Stimulated activated naive CD8-positive, alpha-beta T cell treated with anti-CD3 and anti-CD28 coated beads, Interleukin-15, amount 100 ng/mL, for 72 hours (primary cell): ENCODE measurements at regions not wholly inside any gene's neighbourhood (a gene's known extent, or its start where the extent isn't known, plus 50 kb on each side); places are given as distances from the start of the nearest gene placed in this dataset.

Experiments used
- ATAC-seq: fragments of 150-1000 bp; cut with Tn5 transposase; 2 replicates; pipeline ENCODE4 v1.10.0; 2021; ENCODE audit warnings: mild to moderate bottlenecking, moderate library complexity
- DNase-seq, 2 donors: peaks; one replicate each; pipeline ENCODE4 v3.0.0; 2021 to 2022
- H3K27ac Mint-ChIP-seq, 2 donors: one replicate each; pipeline ENCODE4 v1.8.0; 2022; ENCODE audit warnings: mild to moderate bottlenecking in 2 of 2, mixed read lengths in 2 of 2, moderate library complexity in 2 of 2
- H3K27me3 Mint-ChIP-seq: one replicate; pipeline ENCODE4 v1.8.0; 2022; ENCODE audit warnings: mixed read lengths
- H3K4me1 Mint-ChIP-seq: one replicate; pipeline ENCODE4 v1.8.0; 2022; ENCODE audit warnings: mild to moderate bottlenecking, mixed read lengths
- H3K4me3 Mint-ChIP-seq, 2 donors: one replicate each; pipeline ENCODE4 v1.8.0; 2022; ENCODE audit warnings: mild to moderate bottlenecking in 2 of 2, mixed read lengths in 2 of 2, moderate library complexity in 1 of 2
- H3K9me3 Mint-ChIP-seq, 2 donors: one replicate each; pipeline ENCODE4 v1.8.0; 2022; ENCODE audit warnings: mixed read lengths in 2 of 2

DNA sequence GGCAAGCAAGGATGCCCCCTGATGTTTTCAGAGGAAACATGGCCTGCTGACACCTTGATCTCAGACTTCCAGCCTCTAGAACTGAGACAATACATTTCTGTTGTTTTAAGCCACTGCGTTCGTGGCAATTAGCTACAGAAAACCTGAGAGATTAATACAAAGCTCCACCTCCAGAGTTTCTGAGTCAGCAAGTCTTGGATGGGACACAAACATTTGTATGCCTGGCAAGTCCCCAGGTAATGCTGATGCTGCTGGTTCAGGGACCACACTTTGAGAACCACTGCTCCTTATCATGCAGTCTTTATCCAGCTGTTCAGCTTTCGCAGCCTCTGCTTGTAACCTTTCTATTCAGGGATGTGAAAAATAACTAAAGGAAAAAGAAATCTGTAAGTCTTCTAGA is 565.7 kb upstream of the PLXNA2 start:
- no peaks in the 10 kb centered on the region for H3K4me1 Mint-ChIP-seq
- peaks cover 4 to 9% of the 10 kb centered on the region in 2 donors for H3K9me3 Mint-ChIP-seq
- no peak for ATAC-seq
- no peak overlapping the region for H3K27ac Mint-ChIP-seq
- no peak overlapping the region for H3K4me3 Mint-ChIP-seq
- no peaks in the 10 kb centered on the region for H3K27me3 Mint-ChIP-seq
- no peak for DNase-seq

DNA sequence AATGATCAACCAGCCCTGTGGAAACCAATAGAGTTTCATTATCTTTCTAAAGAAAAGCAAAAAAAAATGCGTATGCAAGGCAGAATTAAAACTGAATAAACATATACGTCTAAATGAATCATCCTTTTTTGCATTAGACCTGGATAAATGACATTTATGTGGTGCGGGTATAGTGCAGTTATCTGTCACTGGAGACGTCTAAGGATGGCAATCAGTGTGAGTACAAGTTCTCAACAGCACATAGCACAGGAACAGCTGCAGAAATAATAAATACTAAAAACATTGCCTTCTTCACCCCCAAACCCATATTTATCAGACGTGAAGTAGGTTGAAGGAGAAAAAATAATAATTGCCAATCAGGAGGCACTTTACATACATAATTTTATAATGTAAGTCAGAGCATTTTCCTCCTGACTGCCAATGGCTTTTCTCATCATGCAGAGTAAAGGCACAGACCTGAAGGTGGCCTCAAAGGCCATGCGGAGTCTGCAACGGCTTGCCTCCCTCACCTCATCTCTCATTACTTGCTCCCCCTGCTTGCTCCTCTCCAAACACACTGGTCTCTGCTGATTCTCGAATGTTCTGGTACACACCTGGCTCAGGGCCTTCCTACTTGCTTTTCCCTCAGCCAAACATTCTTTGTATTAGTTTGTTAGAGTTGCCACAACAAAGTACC is 574.7 kb upstream of the PLXNA2 start:
- no peak overlapping the region for H3K4me3 Mint-ChIP-seq
- DNase-seq (no peak), ATAC-seq (no peak)
- no peaks in the 10 kb centered on the region for H3K27me3 Mint-ChIP-seq
- no peaks in the 10 kb centered on the region for H3K4me1 Mint-ChIP-seq
- H3K27ac Mint-ChIP-seq, result no peak overlapping the region
- H3K9me3 Mint-ChIP-seq, result no peaks in the 10 kb centered on the region

DNA sequence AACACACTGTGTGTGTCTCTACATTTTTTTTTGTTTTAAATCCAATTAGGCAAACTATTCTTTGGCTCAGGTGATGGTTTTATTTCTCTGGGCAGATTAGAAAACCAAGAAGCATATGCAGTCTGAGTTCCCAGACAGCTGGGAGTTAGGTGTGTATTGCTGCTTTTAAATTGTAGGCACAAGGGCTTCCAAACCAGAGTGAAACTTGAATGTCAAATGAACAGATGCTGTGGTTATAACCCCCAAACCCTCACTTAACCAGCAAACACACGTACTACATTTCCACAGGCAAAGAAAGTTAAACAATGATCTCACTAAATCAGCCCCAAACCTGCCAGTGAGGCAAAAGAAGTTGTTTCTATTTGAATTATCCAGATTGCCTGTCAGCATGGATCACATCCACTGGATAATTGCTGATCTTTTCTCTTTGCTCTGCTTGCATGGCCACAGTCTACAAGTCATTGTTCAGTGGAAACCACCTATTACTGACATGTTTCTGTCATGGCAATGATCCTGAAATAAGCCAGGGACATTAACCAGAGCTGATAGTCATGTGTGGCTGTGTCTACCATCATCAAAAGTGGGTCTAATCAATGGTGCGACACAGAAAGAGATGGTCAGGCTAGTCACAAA is 576.5 kb upstream of the PLXNA2 start:
- ATAC-seq, result no peak
- H3K27me3 Mint-ChIP-seq, result no peaks in the 10 kb centered on the region
- no peak overlapping the region for H3K27ac Mint-ChIP-seq
- H3K4me3 Mint-ChIP-seq, result no peak overlapping the region
- DNase-seq, result no peak
- no peaks in the 10 kb centered on the region for H3K4me1 Mint-ChIP-seq
- H3K9me3 Mint-ChIP-seq, result peaks cover 0 to 3% of the 10 kb centered on the region in 2 donors

DNA sequence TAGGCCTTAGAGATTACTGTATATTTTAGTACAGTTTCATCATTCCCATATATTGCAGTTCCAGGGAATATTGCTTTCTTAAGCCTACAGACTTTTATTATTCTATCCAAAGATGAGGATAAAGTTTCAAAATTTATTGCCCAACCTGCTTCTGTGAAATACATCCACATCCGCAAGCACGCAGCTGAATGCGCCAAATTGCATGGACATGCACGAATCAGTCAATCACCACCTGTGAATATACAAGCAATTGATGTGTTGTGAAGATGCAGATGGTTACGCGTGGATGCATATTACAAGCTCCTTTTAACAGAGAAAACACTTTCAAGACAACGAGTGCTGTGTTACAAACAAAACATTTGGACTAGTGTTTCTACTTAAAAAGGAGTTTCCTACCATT is 577.8 kb upstream of the PLXNA2 start:
- peaks cover 0 to 6% of the 10 kb centered on the region in 2 donors for H3K9me3 Mint-ChIP-seq
- H3K27me3 Mint-ChIP-seq, result no peaks in the 10 kb centered on the region
- no peak overlapping the region for H3K27ac Mint-ChIP-seq
- H3K4me1 Mint-ChIP-seq, result no peaks in the 10 kb centered on the region
- H3K4me3 Mint-ChIP-seq, result no peak overlapping the region
- no peak for ATAC-seq
- no peak for DNase-seq

DNA sequence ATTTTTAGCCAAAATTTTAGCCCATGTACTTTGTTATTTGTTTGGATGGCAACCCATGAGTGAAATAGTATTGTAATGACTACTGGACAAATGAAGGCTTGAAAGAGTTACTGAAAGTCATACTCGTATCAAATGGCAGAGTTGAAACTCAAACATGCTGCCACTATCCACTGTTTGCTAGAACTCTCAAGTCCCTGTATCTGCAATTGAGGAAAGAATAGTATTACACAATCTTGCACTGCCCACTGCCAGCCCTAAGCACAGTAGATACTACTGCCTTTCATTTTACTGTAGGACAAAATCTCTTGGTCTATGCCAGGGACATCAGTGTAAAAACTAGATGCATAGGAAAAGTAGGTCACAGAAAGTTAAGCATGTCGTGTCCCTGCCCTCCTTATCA is 581.1 kb upstream of the PLXNA2 start:
- Mint-ChIP-seq H3K4me1 (no peaks in the 10 kb centered on the region), H3K9me3 (peaks cover 0 to 6% of the 10 kb centered on the region in 2 donors), H3K27me3 (peaks cover 6% of the 10 kb centered on the region), H3K4me3 (no peak overlapping the region), H3K27ac (no peak overlapping the region)
- ATAC-seq, result no peak
- DNase-seq, result no peak

DNA sequence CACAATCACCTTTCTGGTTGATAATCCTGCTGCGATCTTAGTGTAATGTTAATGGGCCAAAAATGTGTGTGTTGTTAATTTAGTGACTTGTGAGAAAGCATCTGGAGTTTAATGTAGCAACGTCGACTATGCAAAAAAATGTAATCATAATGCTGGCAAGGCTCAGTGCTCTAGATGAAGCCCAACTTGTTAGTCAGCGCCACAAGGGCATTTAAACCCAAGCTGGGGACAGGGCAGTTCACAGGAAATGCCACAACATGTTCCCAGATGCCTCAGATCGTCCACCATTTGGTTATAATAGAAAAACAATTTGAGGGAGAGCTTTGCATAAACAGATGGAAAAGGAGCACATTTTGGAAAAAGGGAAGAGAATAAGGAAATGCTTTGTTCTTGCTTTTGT is 585.4 kb upstream of the PLXNA2 start:
- H3K9me3 Mint-ChIP-seq, result peaks cover 0 to 6% of the 10 kb centered on the region in 2 donors
- ATAC-seq (no peak), DNase-seq (no peak)

DNA sequence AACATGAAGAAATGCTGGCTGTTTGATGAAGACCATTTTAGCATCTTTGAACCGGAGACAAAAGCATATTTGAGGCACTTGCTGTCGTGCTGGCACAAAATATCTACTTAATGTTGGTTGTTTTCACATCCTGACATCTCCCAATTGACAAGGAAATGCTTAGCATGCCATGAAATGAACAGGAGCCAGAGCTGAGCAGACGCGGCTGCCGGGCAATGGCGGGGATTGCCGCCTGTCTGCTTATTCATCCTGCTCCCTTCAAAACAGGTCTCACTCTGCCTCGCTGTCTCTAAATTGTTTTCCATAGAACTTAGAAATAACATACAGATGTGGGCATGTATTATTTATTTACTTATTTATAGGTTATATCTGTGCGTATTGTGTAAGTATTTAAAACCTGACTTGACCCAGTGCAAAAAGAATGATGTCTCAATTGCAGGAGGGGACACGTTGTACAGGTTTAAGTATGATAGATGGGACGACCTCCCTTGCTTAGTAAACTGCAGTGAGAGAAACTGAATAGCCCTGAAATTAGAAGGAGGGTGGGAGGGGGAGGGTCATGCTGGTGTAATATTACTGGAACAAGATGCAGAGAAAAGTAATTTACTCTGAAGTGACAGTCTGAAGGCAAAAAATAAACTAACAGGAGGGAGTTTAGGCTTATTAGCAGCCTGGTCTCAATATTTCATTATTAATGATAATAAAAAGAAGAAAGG is 590.4 kb upstream of the PLXNA2 start:
- Mint-ChIP-seq H3K27ac (no peak overlapping the region), H3K27me3 (peaks cover 4% of the 10 kb centered on the region), H3K4me3 (no peak overlapping the region), H3K9me3 (no peaks in the 10 kb centered on the region), H3K4me1 (no peaks in the 10 kb centered on the region)
- ATAC-seq (no peak), DNase-seq (no peak)

More for the DNA sequence above, 585.4 kb upstream of the PLXNA2 start:
- H3K4me1 Mint-ChIP-seq, result no peaks in the 10 kb centered on the region
- no peak overlapping the region for H3K27ac Mint-ChIP-seq
- H3K27me3 Mint-ChIP-seq, result peaks cover 6% of the 10 kb centered on the region
- H3K4me3 Mint-ChIP-seq, result no peak overlapping the region

DNA sequence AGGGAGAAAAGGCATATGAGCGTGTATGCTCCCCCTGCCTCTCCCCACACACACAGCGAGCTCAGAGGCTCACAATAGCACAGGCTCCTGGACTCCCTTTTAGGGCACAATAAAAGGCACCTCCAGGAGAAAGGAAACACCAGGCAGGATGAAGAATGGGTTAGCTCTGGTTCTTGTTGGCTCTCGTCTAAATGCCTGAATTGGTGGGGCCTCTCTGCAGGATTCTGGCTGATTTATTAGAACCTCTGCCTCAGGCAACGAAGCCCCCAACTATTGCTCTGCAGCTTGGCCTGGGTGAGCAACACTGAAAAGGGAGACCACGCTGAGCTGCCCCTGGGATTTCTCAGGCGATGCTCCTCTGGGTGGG is 590.9 kb upstream of the PLXNA2 start:
- no peak for ATAC-seq
- no peak overlapping the region for H3K27ac Mint-ChIP-seq
- H3K9me3 Mint-ChIP-seq, result no peaks in the 10 kb centered on the region
- no peak overlapping the region for H3K4me3 Mint-ChIP-seq
- no peak for DNase-seq
- H3K27me3 Mint-ChIP-seq, result no peaks in the 10 kb centered on the region
- H3K4me1 Mint-ChIP-seq, result no peaks in the 10 kb centered on the region

DNA sequence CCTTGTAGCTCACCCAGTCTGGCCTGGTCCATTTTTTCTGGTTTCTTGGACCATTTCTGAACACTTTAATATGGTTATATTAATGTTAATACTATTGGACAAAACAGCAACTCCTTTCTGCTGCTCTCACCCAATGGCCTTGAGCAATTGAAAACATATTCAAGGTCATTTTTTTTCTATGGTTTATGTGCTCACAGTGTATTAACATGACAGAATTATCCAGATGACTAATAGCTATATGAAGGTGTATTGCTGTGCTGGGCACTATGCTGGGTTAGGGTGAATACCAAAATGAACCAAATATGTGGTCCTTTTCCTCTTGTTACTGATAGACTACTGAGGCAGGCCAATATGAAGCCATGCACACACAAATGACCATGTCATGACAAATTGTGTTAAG is 591.6 kb upstream of the PLXNA2 start:
- H3K27ac Mint-ChIP-seq, result no peak overlapping the region
- ATAC-seq (no peak), DNase-seq (no peak)
- H3K4me1 Mint-ChIP-seq, result no peaks in the 10 kb centered on the region
- no peak overlapping the region for H3K4me3 Mint-ChIP-seq
- no peaks in the 10 kb centered on the region for H3K27me3 Mint-ChIP-seq
- H3K9me3 Mint-ChIP-seq, result no peaks in the 10 kb centered on the region

DNA sequence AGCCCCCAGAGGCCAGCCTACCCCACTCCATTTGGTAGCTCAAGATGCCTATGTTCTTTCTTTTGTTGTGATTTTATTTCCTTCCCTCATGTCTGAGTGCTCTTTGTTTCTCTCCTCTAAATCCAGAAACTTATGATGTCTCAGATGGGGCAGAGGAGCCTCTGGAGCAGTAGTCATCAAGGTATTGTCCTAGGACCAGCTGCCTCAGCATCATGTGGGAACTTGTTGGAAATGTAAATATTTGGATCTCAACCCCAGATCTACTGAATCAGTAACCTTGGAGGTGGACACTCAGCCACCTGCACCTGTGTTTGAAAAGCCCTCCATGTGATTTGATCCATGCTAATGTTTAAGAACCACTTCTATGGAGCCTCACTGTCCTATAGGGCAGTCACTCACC is 593.1 kb upstream of the PLXNA2 start:
- no peaks in the 10 kb centered on the region for H3K9me3 Mint-ChIP-seq
- no peak overlapping the region for H3K27ac Mint-ChIP-seq
- no peaks in the 10 kb centered on the region for H3K4me1 Mint-ChIP-seq
- no peaks in the 10 kb centered on the region for H3K27me3 Mint-ChIP-seq
- ATAC-seq, result no peak
- DNase-seq, result no peak
- H3K4me3 Mint-ChIP-seq, result no peak overlapping the region

DNA sequence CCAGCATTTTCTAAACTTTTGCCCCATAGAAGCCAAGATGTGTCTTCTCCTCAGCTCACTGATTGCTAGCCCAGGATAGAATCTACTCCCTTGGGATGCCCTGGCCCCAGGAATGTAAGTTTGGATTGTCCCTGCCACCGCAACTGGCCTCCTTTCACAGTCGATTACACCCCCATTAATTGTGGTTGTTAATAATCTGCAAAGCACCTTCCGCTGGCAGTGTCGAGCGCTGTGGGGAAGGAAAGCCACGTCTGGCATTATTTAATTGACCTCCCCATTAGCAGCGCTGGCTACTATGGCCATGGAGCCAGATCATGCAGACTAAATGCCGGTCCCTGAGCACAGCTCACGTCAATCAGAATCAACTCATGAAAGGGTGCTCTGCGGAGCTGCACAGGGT is 597.3 kb upstream of the PLXNA2 start:
- Mint-ChIP-seq H3K27ac (no peak overlapping the region), H3K9me3 (no peaks in the 10 kb centered on the region), H3K27me3 (no peaks in the 10 kb centered on the region), H3K4me3 (no peak overlapping the region), H3K4me1 (no peaks in the 10 kb centered on the region)
- ATAC-seq, result no peak
- DNase-seq, result no peak

DNA sequence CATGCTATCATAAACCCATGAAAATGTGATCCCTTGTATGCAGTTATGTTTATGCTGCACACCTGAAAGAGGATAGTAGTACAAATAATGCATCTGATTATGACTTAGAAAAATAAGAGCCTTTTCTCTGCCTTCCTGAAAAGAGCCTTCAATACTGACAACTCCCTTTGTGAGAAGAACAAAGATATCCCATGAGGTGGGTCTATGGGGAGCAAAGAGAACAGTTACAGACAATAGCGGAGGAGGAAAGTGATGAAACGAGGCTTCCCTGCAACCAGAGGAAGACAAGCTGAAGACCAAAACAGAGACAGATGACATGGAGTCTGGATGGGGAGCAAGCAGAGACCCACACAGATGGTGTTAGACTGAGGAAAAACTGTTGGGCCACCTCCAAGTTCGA is 598.3 kb upstream of the PLXNA2 start:
- H3K27me3 Mint-ChIP-seq, result no peaks in the 10 kb centered on the region
- no peak overlapping the region for H3K4me3 Mint-ChIP-seq
- no peak overlapping the region for H3K27ac Mint-ChIP-seq
- no peaks in the 10 kb centered on the region for H3K4me1 Mint-ChIP-seq
- ATAC-seq (no peak), DNase-seq (no peak)
- no peaks in the 10 kb centered on the region for H3K9me3 Mint-ChIP-seq

DNA sequence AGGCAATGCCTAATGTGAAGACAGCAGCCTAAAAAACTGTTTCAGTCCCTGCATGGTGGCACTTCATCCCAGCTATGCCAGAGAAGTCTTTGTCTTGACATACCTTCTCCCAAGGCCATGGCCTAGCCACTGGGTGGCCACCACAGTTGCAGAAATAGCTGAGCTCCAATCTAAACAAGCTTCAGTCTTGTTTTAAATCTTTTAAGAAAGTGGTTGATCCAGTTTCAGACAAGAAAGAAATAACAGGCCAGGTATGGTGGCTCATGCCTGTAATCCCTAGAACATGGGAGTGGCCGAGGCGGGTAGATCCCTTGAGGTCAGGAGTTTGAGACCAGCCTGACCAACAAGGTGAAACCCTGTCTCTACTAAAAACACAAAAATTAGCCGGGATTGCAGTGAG is 600.0 kb upstream of the PLXNA2 start:
- Mint-ChIP-seq H3K4me1 (no peaks in the 10 kb centered on the region), H3K27ac (no peak overlapping the region), H3K9me3 (no peaks in the 10 kb centered on the region), H3K4me3 (no peak overlapping the region), H3K27me3 (no peaks in the 10 kb centered on the region)
- DNase-seq, result no peak
- no peak for ATAC-seq

DNA sequence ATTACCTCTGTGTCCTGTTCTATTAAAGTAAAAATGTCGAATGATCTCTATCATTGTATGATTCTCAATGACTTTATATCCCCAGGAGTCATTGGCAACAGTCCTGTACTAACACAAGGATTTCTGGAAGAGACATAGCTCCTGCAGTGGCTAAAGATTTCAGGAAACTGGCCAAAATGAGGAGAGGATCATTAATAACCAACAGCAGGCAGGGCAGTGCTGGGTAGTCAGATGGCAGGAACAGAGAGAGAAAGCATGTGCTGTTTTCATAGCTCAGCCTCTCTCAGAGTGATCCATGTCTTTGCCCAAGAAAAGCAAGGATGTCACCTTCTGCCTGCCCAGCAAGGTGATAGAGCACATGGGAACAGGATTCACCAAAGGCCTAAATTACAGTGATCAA is 604.7 kb upstream of the PLXNA2 start:
- Mint-ChIP-seq H3K9me3 (no peaks in the 10 kb centered on the region), H3K4me3 (no peak overlapping the region), H3K4me1 (no peaks in the 10 kb centered on the region), H3K27me3 (no peaks in the 10 kb centered on the region), H3K27ac (no peak overlapping the region)
- ATAC-seq (no peak), DNase-seq (no peak)

DNA sequence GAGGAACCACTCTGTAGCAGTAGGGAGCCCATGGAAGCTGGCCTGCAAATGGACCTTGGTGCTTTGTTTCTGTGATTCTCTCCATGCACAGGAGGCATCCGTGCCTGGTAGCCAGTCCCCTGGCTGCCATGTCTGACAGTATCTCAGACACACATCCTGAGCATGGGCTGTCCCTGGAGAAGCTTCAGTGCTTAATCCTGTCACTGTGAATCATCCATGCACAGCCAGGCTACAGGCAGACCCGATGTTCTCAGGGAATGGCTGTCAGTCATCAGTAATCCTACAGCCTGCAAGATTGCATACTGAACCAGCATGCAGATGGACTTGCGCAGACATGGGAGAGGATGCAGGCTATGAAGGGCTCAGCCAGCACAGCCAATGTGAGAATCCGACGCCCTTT is 606.3 kb upstream of the PLXNA2 start:
- Mint-ChIP-seq H3K4me1 (no peaks in the 10 kb centered on the region), H3K27ac (no peak overlapping the region), H3K9me3 (no peaks in the 10 kb centered on the region), H3K4me3 (no peak overlapping the region), H3K27me3 (no peaks in the 10 kb centered on the region)
- DNase-seq, result no peak
- ATAC-seq, result peak; percentile 18

DNA sequence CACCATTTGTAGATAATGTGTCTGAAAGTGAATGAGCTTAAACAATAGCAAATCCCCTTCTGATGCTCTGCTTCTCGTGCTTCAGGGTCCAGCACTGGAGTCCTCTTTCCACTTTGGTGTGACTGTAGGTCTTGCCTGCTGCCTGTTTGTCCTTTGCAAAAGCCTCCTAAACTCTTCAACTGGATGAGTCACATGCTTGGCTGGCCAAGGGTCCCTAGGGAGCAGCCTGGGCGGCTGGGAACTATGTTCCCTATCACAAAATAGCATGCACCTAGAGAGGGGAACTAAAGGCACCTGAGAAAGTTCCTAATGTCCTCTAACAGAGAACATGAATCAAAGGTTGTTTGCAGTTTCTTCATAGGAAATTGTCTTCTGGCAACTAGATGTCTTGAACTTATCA is 607.2 kb upstream of the PLXNA2 start:
- H3K4me3 Mint-ChIP-seq, result no peak overlapping the region
- H3K9me3 Mint-ChIP-seq, result no peaks in the 10 kb centered on the region
- DNase-seq (no peak), ATAC-seq (no peak)
- H3K27me3 Mint-ChIP-seq, result no peaks in the 10 kb centered on the region
- no peaks in the 10 kb centered on the region for H3K4me1 Mint-ChIP-seq
- no peak overlapping the region for H3K27ac Mint-ChIP-seq
